ENCODE measurements at regions not wholly inside any gene's neighbourhood (a gene's known extent, or its start where the extent isn't known, plus 50 kb on each side); places are given as distances from the start of the nearest gene placed in this dataset.

- no peak for FAIRE-seq
- H3K9ac ChIP-seq (ENCODE audit: low read length) = no peak overlapping the region
- Mint-ChIP-seq H3K4me1 (ENCODE audit: low read depth, unreplicated experiment) (no peaks in the 10 kb centered on the region), H3K36me3 (ENCODE audit: low read depth, unreplicated experiment) (no peaks in the 10 kb centered on the region), H3K27me3 (ENCODE audit: low read depth, unreplicated experiment) (peaks cover 6% of the 10 kb centered on the region), H3K4me3 (ENCODE audit: unreplicated experiment) (no peak overlapping the region), H3K9me3 (ENCODE audit: unreplicated experiment) (no peaks in the 10 kb centered on the region), H3K27ac (ENCODE audit: unreplicated experiment) (no peak overlapping the region)
- H3K4me3 ChIP-seq (ENCODE audit: insufficient read depth, low read depth, low read length) = no peak overlapping the region
- H3K4me2 ChIP-seq (ENCODE audit: low read length) = no peak overlapping the region
- no peaks in the 10 kb centered on the region for H3K79me2 ChIP-seq (ENCODE audit: insufficient read depth, low read length)
- no peaks in the 10 kb centered on the region for H3K9me3 ChIP-seq (ENCODE audit: insufficient read depth, low read depth, low read length)
- TF ChIP-seq CTCF (IDR thresholded peaks at IDR 0.05; ENCODE audit: insufficient read depth, low read depth, low read length) (no peak), EZH2 (IDR thresholded peaks at IDR 0.05; ENCODE audit: insufficient read depth, low read length) (no peak)
- no peaks in the 10 kb centered on the region for H3K27me3 ChIP-seq (ENCODE audit: insufficient read depth, low read length)
- H4K20me1 ChIP-seq (ENCODE audit: insufficient read depth, low read length) = no peaks in the 10 kb centered on the region
- H3K36me3 ChIP-seq (ENCODE audit: insufficient read depth, low read length) = no peaks in the 10 kb centered on the region
- H2AFZ ChIP-seq (ENCODE audit: low read depth, low read length) = no peak overlapping the region
- H3K4me1 ChIP-seq (ENCODE audit: insufficient read depth, low read length) = no peaks in the 10 kb centered on the region
- DNase-seq (ENCODE audit: low read depth) = no peak
- no peak overlapping the region for H3K27ac ChIP-seq (ENCODE audit: low read depth, low read length)
These were observed 177.7 kb upstream of the RAG2 start for GRCh38 chr11:36775756-36776155.

- no peak overlapping the region for H2AFZ ChIP-seq (ENCODE audit: low read depth, low read length)
- no peaks in the 10 kb centered on the region for H3K27me3 ChIP-seq (ENCODE audit: insufficient read depth, low read length)
- no peak overlapping the region for H3K4me2 ChIP-seq (ENCODE audit: low read length)
- H3K9ac ChIP-seq (ENCODE audit: low read length) = no peak overlapping the region
- H3K4me1 Mint-ChIP-seq (ENCODE audit: low read depth, unreplicated experiment) = no peaks in the 10 kb centered on the region
- H3K27ac Mint-ChIP-seq (ENCODE audit: unreplicated experiment) = no peak overlapping the region
- no peak overlapping the region for H3K27ac ChIP-seq (ENCODE audit: low read depth, low read length)
- DNase-seq (ENCODE audit: low read depth) (peak; percentile 3), FAIRE-seq (no peak)
- no peaks in the 10 kb centered on the region for H3K79me2 ChIP-seq (ENCODE audit: insufficient read depth, low read length)
- H4K20me1 ChIP-seq (ENCODE audit: insufficient read depth, low read length) = no peaks in the 10 kb centered on the region
- no peak overlapping the region for H3K4me3 Mint-ChIP-seq (ENCODE audit: unreplicated experiment)
- no peaks in the 10 kb centered on the region for H3K36me3 Mint-ChIP-seq (ENCODE audit: low read depth, unreplicated experiment)
- H3K4me3 ChIP-seq (ENCODE audit: insufficient read depth, low read depth, low read length) = no peak overlapping the region
- TF ChIP-seq EZH2 (IDR thresholded peaks at IDR 0.05; ENCODE audit: insufficient read depth, low read length) (no peak), CTCF (IDR thresholded peaks at IDR 0.05; ENCODE audit: insufficient read depth, low read depth, low read length) (no peak)
- peaks cover 9% of the 10 kb centered on the region for H3K27me3 Mint-ChIP-seq (ENCODE audit: low read depth, unreplicated experiment)
- no peaks in the 10 kb centered on the region for H3K9me3 ChIP-seq (ENCODE audit: insufficient read depth, low read depth, low read length)
- H3K9me3 Mint-ChIP-seq (ENCODE audit: unreplicated experiment) = no peaks in the 10 kb centered on the region
- H3K36me3 ChIP-seq (ENCODE audit: insufficient read depth, low read length) = no peaks in the 10 kb centered on the region
- no peaks in the 10 kb centered on the region for H3K4me1 ChIP-seq (ENCODE audit: insufficient read depth, low read length)
These were observed 177.1 kb upstream of the RAG2 start for GRCh38 chr11:36775130-36775529.

GRCh38 chr11:36774603-36775002, 176.6 kb upstream of the RAG2 start:
- no peaks in the 10 kb centered on the region for H3K9me3 Mint-ChIP-seq (ENCODE audit: unreplicated experiment)
- FAIRE-seq (no peak), DNase-seq (ENCODE audit: low read depth) (peak; percentile 32)
- no peak overlapping the region for H3K4me2 ChIP-seq (ENCODE audit: low read length)
- no peaks in the 10 kb centered on the region for H3K4me1 ChIP-seq (ENCODE audit: insufficient read depth, low read length)
- H3K27me3 Mint-ChIP-seq (ENCODE audit: low read depth, unreplicated experiment) = peaks cover 9% of the 10 kb centered on the region
- no peaks in the 10 kb centered on the region for H3K4me1 Mint-ChIP-seq (ENCODE audit: low read depth, unreplicated experiment)
- no peaks in the 10 kb centered on the region for H3K27me3 ChIP-seq (ENCODE audit: insufficient read depth, low read length)
- H3K4me3 ChIP-seq (ENCODE audit: insufficient read depth, low read depth, low read length) = no peak overlapping the region
- H3K36me3 ChIP-seq (ENCODE audit: insufficient read depth, low read length) = no peaks in the 10 kb centered on the region
- H3K27ac ChIP-seq (ENCODE audit: low read depth, low read length) = no peak overlapping the region
- no peaks in the 10 kb centered on the region for H4K20me1 ChIP-seq (ENCODE audit: insufficient read depth, low read length)
- H3K36me3 Mint-ChIP-seq (ENCODE audit: low read depth, unreplicated experiment) = no peaks in the 10 kb centered on the region
- no peak overlapping the region for H3K4me3 Mint-ChIP-seq (ENCODE audit: unreplicated experiment)
- no peak overlapping the region for H3K9ac ChIP-seq (ENCODE audit: low read length)
- H3K9me3 ChIP-seq (ENCODE audit: insufficient read depth, low read depth, low read length) = no peaks in the 10 kb centered on the region
- TF ChIP-seq EZH2 (IDR thresholded peaks at IDR 0.05; ENCODE audit: insufficient read depth, low read length) = no peak
- no peak for TF ChIP-seq CTCF (IDR thresholded peaks at IDR 0.05; ENCODE audit: insufficient read depth, low read depth, low read length)
- no peak overlapping the region for H2AFZ ChIP-seq (ENCODE audit: low read depth, low read length)
- no peaks in the 10 kb centered on the region for H3K79me2 ChIP-seq (ENCODE audit: insufficient read depth, low read length)
- H3K27ac Mint-ChIP-seq (ENCODE audit: unreplicated experiment) = no peak overlapping the region
